Mammary epithelial cell (primary cell): ENCODE measurements at regions not wholly inside any gene's neighbourhood (a gene's known extent, or its start where the extent isn't known, plus 50 kb on each side); places are given as distances from the start of the nearest gene placed in this dataset.

ENCODE experiments used
- EZH2 ChIP-seq: IDR thresholded peaks from 2 replicates; pipeline ENCODE4 v1.6.1; 2012; ENCODE audit warnings: low read length, inconsistent platforms, borderline replicate concordance
- TF ChIP-seq, protein P1 (sequence below), 2 donors: IDR thresholded peaks in 1 of 2; conservative IDR thresholded peaks in 1 of 2; 2 replicates each; pipeline ENCODE4 v1.5.1; 2011 to 2012; ENCODE audit warnings: inconsistent platforms in 2 of 2, low read length in 2 of 2, mild to moderate bottlenecking in 2 of 2, control low read depth in 1 of 2, low read depth in 1 of 2; ENCODE audit not compliant: insufficient read depth in 1 of 2; ENCODE audit errors: extremely low read depth in 1 of 2

GRCh38 chr5:101123363-101123762, 220.3 kb upstream of the ST8SIA4 start:
- TF ChIP-seq, protein P1, sequence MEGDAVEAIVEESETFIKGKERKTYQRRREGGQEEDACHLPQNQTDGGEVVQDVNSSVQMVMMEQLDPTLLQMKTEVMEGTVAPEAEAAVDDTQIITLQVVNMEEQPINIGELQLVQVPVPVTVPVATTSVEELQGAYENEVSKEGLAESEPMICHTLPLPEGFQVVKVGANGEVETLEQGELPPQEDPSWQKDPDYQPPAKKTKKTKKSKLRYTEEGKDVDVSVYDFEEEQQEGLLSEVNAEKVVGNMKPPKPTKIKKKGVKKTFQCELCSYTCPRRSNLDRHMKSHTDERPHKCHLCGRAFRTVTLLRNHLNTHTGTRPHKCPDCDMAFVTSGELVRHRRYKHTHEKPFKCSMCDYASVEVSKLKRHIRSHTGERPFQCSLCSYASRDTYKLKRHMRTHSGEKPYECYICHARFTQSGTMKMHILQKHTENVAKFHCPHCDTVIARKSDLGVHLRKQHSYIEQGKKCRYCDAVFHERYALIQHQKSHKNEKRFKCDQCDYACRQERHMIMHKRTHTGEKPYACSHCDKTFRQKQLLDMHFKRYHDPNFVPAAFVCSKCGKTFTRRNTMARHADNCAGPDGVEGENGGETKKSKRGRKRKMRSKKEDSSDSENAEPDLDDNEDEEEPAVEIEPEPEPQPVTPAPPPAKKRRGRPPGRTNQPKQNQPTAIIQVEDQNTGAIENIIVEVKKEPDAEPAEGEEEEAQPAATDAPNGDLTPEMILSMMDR (conservative IDR thresholded peaks at IDR 0.05 in 1 of 2, IDR thresholded peaks at IDR 0.05 in 1 of 2; ENCODE audit: extremely low read depth in 1 of 2, insufficient read depth in 1 of 2, low read depth in 1 of 2, low read length in 2 of 2): no peak
- TF ChIP-seq EZH2: no peak
